Gastroesophageal sphincter (tissue), 3 donors: ENCODE measurements at regions not wholly inside any gene's neighbourhood (a gene's known extent, or its start where the extent isn't known, plus 50 kb on each side); places are given as distances from the start of the nearest gene placed in this dataset.
A peak's percentile ranks its signal among the peaks of the same experiment; 100 is the strongest.

Experiments
- CTCF ChIP-seq, 4 experiments: fragments of 200-600 bp in 2 of 4; fragments of 450-650 bp in 2 of 4; sonication (generic) in 1 of 4; IDR thresholded peaks; one replicate each; pipeline ENCODE4 v1.5.1; 2017 to 2019; ENCODE audit warnings: antibody characterized with exemption in 4 of 4, mild to moderate bottlenecking in 2 of 4, moderate library complexity in 2 of 4
- EP300 ChIP-seq: sonication (generic); formaldehyde crosslinking; IDR thresholded peaks from one replicate; pipeline ENCODE4 v1.6.1; 2017; ENCODE audit warnings: antibody characterized with exemption, mild to moderate bottlenecking
- POLR2A ChIP-seq, 2 donors: fragments of 450-650 bp; IDR thresholded peaks; one replicate each; pipeline ENCODE4 v1.6.1; 2017; ENCODE audit warnings: antibody characterized with exemption in 2 of 2, mild to moderate bottlenecking in 2 of 2, moderate library complexity in 1 of 2
- POLR2AphosphoS5 ChIP-seq: sonication (generic); formaldehyde crosslinking; IDR thresholded peaks from one replicate; pipeline ENCODE4 v1.6.1; 2017; ENCODE audit warnings: antibody characterized with exemption

GRCh38 chr4:13918110-13918509 is 290.6 kb upstream of the BOD1L1 start:
- TF ChIP-seq CTCF (IDR thresholded peaks at IDR 0.05) (no peak), POLR2A (IDR thresholded peaks at IDR 0.05) (no peak), POLR2AphosphoS5 (peak; percentile 10), EP300 (no peak)
